GM12878 (cell line): ENCODE measurements at regions not wholly inside any gene's neighbourhood (a gene's known extent, or its start where the extent isn't known, plus 50 kb on each side); places are given as distances from the start of the nearest gene placed in this dataset.

Source experiments
- ATAC-seq: fragments of 200-7000 bp; cut with Tn5 transposase; 3 replicates; pipeline ENCODE4 v1.9.1; 2020; ENCODE audit warnings: mild to moderate bottlenecking, moderate library complexity
- BruUV-seq: library from RNA; stranded (reverse); fragments of 400-500 nt; replicated peaks from 2 replicates; lab custom pipeline; 2021; lab: Mats Ljungman, UMichigan
- CTCF ChIA-PET: fragments of 300-600 bp; sonication (Branson Sonifier 250); formaldehyde crosslinking; extraction: SDS; loops from one replicate; lab custom pipeline; 2021; ENCODE audit warnings: inconsistent platforms; lab: Yijun Ruan, JAX
- POLR2A ChIA-PET: fragments of 350-600 bp; formaldehyde crosslinking; extraction: SDS; loops from one replicate; lab custom pipeline; 2021; ENCODE audit warnings: inconsistent platforms; lab: Charles Lee
- RAD21 ChIA-PET: fragments of 300-600 bp; sonication (Branson Sonifier 250); formaldehyde crosslinking; loops from one replicate; lab custom pipeline; 2023; ENCODE audit warnings: antibody characterized with exemption; ENCODE audit not compliant: unreplicated experiment; lab: Charles Lee
- SMC1A ChIA-PET: fragments of 300-600 bp; sonication (Branson Sonifier 250); formaldehyde crosslinking; loops from one replicate; lab custom pipeline; 2023; ENCODE audit not compliant: unreplicated experiment, uncharacterized antibody; lab: Charles Lee
- DNase-seq: peaks from one replicate; pipeline ENCODE4 v3.0.0-alpha.2; 2011; ENCODE audit warnings: low read depth, low spot score
- FAIRE-seq: peaks from 3 replicates; lab custom pipeline; 2011; peaks lifted over from hg19 to GRCh38; lab: Jason Lieb, UNC
- H2AFZ ChIP-seq: 2 replicates; pipeline ENCODE4 v1.6.0; 2011; ENCODE audit warnings: low read depth, low read length, control low read depth; ENCODE audit not compliant: control insufficient read depth
- H3K27ac ChIP-seq: 2 replicates; pipeline ENCODE4 v1.5.1; 2011; ENCODE audit warnings: control low read depth; ENCODE audit not compliant: control insufficient read depth, insufficient read depth
- H3K27me3 ChIP-seq, 2 experiments: replicated peaks in 1 of 2; 2 replicates each; pipeline versions ENCODE4 v1.6.0 to v1.6.1; 2011; ENCODE audit warnings: low read length in 1 of 2; ENCODE audit not compliant: control insufficient read depth in 2 of 2, insufficient read depth in 2 of 2
- H3K36me3 ChIP-seq, 2 experiments: 2 replicates each; pipeline ENCODE4 v1.5.1; 2011; ENCODE audit warnings: low read length in 1 of 2; ENCODE audit not compliant: control insufficient read depth in 2 of 2, insufficient read depth in 2 of 2
- H3K4me1 ChIP-seq: 2 replicates; pipeline ENCODE4 v1.6.1; 2011; ENCODE audit warnings: mild to moderate bottlenecking, low read length, moderate library complexity, mixed read lengths; ENCODE audit not compliant: control insufficient read depth, insufficient read depth
- H3K4me2 ChIP-seq: 2 replicates; pipeline ENCODE4 v1.6.0; 2011; ENCODE audit warnings: control low read depth; ENCODE audit not compliant: control insufficient read depth, insufficient read depth
- H3K4me3 ChIP-seq: fragments of 200-600 bp; sonication (generic); 2 replicates; pipeline ENCODE4 v1.5.1; 2016
- H3K79me2 ChIP-seq: 2 replicates; pipeline ENCODE4 v1.6.0; 2011; ENCODE audit warnings: low read length; ENCODE audit not compliant: control insufficient read depth, insufficient read depth
- H3K9ac ChIP-seq: 2 replicates; pipeline ENCODE4 v1.8.0; 2011; ENCODE audit warnings: low read length, control low read depth, mixed read lengths; ENCODE audit not compliant: control insufficient read depth, insufficient read depth
- H3K9me3 ChIP-seq: replicated peaks from 3 replicates; pipeline ENCODE4 v1.5.1; 2011; ENCODE audit warnings: mild to moderate bottlenecking, low read length; ENCODE audit not compliant: control insufficient read depth, insufficient read depth
- H4K20me1 ChIP-seq: 2 replicates; pipeline ENCODE4 v1.6.0; 2011; ENCODE audit not compliant: control insufficient read depth, insufficient read depth
- BCL11A ChIP-seq: IDR thresholded peaks from 2 replicates; pipeline ENCODE4 v1.6.1; 2011; ENCODE audit warnings: low read depth, low read length
- RB1 ChIP-seq: fragments of 450-650 bp; formaldehyde crosslinking; IDR thresholded peaks from 2 replicates; pipeline ENCODE4 v1.6.1; 2017; ENCODE audit warnings: mild to moderate bottlenecking, borderline replicate concordance
- SIX5 ChIP-seq: IDR thresholded peaks from 2 replicates; pipeline ENCODE4 v1.6.1; 2011; ENCODE audit warnings: mild to moderate bottlenecking, low read depth, low read length, moderate library complexity; ENCODE audit not compliant: severe bottlenecking
- SMARCA5 ChIP-seq: fragments of 450-650 bp; IDR thresholded peaks from 2 replicates; pipeline ENCODE4 v1.6.1; 2017; ENCODE audit warnings: mild to moderate bottlenecking
- SPI1 ChIP-seq: IDR thresholded peaks from 2 replicates; pipeline ENCODE4 v1.6.1; 2011; ENCODE audit warnings: low read depth, mild to moderate bottlenecking, low read length, moderate library complexity, borderline replicate concordance; ENCODE audit not compliant: insufficient read depth
- ZZZ3 ChIP-seq: IDR thresholded peaks from 2 replicates; pipeline ENCODE4 v1.6.1; 2011; ENCODE audit warnings: low read depth; ENCODE audit not compliant: control insufficient read depth, insufficient read length
- WGBS: methylation state at CpG from one replicate; pipeline ENCODE4 v1.1.6; 2016; ENCODE audit warnings: low lambda C conversion rate; ENCODE audit not compliant: insufficient replicate concordance, insufficient coverage; ENCODE audit errors: missing lambda C conversion rate; 5-methylcytosine and 5-hydroxymethylcytosine counted together
- in situ Hi-C: fragments of 300-500 bp; cut with MboI; formaldehyde crosslinking; loops from 9 replicates; pipeline ENCODE4 v1.14.3; 2018; ENCODE audit warnings: mixed read lengths
- intact Hi-C: fragments of 100-400 bp; cut with micrococcal nuclease; formaldehyde crosslinking; loops from one replicate; pipeline ENCODE4 v1.14.2; 2022; ENCODE audit not compliant: unreplicated experiment
- TF ChIP-seq, protein P1 (sequence below): fragments of 450-650 bp; IDR thresholded peaks from 2 replicates; pipeline ENCODE4 v1.6.1; 2018; ENCODE audit warnings: mild to moderate bottlenecking, low read depth, moderate library complexity; ENCODE audit not compliant: partially characterized antibody

DNA sequence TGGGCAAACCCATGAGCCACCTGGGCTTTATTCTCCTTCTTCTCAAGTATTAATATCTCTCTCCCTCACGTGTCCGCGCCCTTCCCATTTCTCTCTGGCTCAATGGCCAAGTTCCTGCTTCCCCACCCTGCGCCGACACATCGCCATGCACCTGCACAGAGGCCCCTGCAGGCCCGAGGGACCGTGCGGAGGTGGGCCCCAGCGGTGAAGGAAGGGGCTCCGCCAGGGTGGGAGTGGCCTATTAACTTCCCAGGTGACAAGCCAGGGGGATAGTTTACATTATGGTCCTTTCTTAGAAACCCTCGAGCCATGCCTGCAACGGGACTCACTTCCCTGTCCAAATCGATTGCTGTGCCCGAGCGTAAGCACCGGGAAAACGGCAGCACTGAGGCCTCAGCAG, 110.0 kb upstream of the ADARB2 start:
- ChIA-PET SMC1A (no interaction called here), POLR2A (no interaction called here), CTCF (no interaction called here), RAD21 (no interaction called here)
- Histone ChIP-seq H3K4me3 (no peak overlapping the region), H2AFZ (no peak overlapping the region), H3K4me1 (no peaks in the 10 kb centered on the region), H3K9ac (no peak overlapping the region), H4K20me1 (no peaks in the 10 kb centered on the region), H3K9me3 (no peaks in the 10 kb centered on the region), H3K27me3 (no peaks in the 10 kb centered on the region), H3K79me2 (no peaks in the 10 kb centered on the region), H3K36me3 (no peaks in the 10 kb centered on the region), H3K27ac (no peak overlapping the region), H3K4me2 (no peak overlapping the region)
- BruUV-seq: no TSS peak
- FAIRE-seq (no peak), ATAC-seq (no peak), DNase-seq (no peak)
- 57% methylated on average over 18 of the region's 18 CpGs for WGBS
- in situ Hi-C loops (no loop called here), intact Hi-C loops (no loop called here)
- TF ChIP-seq ZZZ3 (no peak), SIX5 (no peak), SMARCA5 (no peak), SPI1 (no peak), RB1 (no peak), BCL11A (no peak)
- TF ChIP-seq, protein P1, sequence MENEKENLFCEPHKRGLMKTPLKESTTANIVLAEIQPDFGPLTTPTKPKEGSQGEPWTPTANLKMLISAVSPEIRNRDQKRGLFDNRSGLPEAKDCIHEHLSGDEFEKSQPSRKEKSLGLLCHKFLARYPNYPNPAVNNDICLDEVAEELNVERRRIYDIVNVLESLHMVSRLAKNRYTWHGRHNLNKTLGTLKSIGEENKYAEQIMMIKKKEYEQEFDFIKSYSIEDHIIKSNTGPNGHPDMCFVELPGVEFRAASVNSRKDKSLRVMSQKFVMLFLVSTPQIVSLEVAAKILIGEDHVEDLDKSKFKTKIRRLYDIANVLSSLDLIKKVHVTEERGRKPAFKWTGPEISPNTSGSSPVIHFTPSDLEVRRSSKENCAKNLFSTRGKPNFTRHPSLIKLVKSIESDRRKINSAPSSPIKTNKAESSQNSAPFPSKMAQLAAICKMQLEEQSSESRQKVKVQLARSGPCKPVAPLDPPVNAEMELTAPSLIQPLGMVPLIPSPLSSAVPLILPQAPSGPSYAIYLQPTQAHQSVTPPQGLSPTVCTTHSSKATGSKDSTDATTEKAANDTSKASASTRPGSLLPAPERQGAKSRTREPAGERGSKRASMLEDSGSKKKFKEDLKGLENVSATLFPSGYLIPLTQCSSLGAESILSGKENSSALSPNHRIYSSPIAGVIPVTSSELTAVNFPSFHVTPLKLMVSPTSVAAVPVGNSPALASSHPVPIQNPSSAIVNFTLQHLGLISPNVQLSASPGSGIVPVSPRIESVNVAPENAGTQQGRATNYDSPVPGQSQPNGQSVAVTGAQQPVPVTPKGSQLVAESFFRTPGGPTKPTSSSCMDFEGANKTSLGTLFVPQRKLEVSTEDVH: no peak
